Tibial artery (tissue), 4 donors: ENCODE measurements at regions not wholly inside any gene's neighbourhood (a gene's known extent, or its start where the extent isn't known, plus 50 kb on each side); places are given as distances from the start of the nearest gene placed in this dataset.

Experiments
- DNase-seq, 2 donors: peaks; one replicate each; pipeline ENCODE4 v3.0.0-alpha.2; 2019
- H3K27ac ChIP-seq, 2 donors: fragments of 200-600 bp; sonication (generic) in 1 of 2; 1 replicate in 1 of 2; 2 replicates in 1 of 2; pipeline ENCODE4 v1.5.1; 2018 to 2019; ENCODE audit warnings: mild to moderate bottlenecking in 1 of 2
- H3K27me3 ChIP-seq, 2 donors: fragments of 200-600 bp; sonication (generic) in 1 of 2; one replicate each; pipeline versions ENCODE4 v1.5.1 to v1.6.0; 2016 to 2019
- H3K36me3 ChIP-seq, 3 donors: fragments of 200-600 bp; sonication (generic) in 2 of 3; one replicate each; pipeline ENCODE4 v1.5.1; 2016 to 2019; ENCODE audit warnings: mild to moderate bottlenecking in 2 of 3
- H3K4me1 ChIP-seq, 4 donors: fragments of 200-600 bp; sonication (generic) in 2 of 4; 1 replicate in 3 of 4; 2 replicates in 1 of 4; pipeline ENCODE4 v1.5.1; 2016 to 2019
- H3K4me3 ChIP-seq, 2 donors: fragments of 200-600 bp; sonication (generic) in 1 of 2; 1 replicate in 1 of 2; 2 replicates in 1 of 2; pipeline ENCODE4 v1.5.1; 2018 to 2019; ENCODE audit warnings: mild to moderate bottlenecking in 2 of 2
- H3K9me3 ChIP-seq, 3 donors: fragments of 200-600 bp; sonication (generic) in 1 of 3; one replicate each; pipeline ENCODE4 v1.5.1; 2016 to 2019
- intact Hi-C: fragments of 100-400 bp; cut with DNase I; formaldehyde crosslinking; loops from one replicate; pipeline ENCODE4 v1.15.0; 2023; ENCODE audit warnings: low total_unique reads
- TF ChIP-seq, protein P1 (sequence below), 2 experiments: fragments of 200-600 bp in 1 of 2; fragments of 450-650 bp in 1 of 2; IDR thresholded peaks; one replicate each; pipeline ENCODE4 v1.5.1; 2017 to 2019; ENCODE audit warnings: antibody characterized with exemption in 2 of 2, mild to moderate bottlenecking in 1 of 2, moderate library complexity in 1 of 2

DNA sequence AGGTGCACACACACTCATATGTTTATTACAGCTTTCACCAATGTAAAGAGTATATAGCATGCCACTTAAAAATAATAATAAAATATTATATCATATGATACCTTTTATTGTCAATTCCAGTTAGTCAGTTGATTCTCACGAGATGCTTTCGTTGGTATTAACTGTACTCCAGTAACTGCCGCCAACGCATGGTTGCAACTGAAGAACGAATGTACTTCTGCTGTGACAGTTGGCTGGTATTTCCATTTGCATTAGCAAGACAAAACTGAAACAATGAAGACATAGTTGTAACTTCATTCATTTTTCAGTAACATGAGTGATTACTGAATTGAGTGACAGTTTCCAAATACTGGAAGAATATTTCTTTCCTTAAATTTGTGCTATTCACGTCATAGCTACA is 70.5 kb upstream of the PRKCQ start:
- peaks cover 0 to 5% of the 10 kb centered on the region in 2 donors for H3K27me3 ChIP-seq
- no peaks in the 10 kb centered on the region for H3K4me1 ChIP-seq
- no peaks in the 10 kb centered on the region for H3K9me3 ChIP-seq
- no peaks in the 10 kb centered on the region for H3K36me3 ChIP-seq
- no peak for DNase-seq
- H3K4me3 ChIP-seq: no peak overlapping the region
- H3K27ac ChIP-seq: no peak overlapping the region
- intact Hi-C loops: no loop called here
- TF ChIP-seq, protein P1, sequence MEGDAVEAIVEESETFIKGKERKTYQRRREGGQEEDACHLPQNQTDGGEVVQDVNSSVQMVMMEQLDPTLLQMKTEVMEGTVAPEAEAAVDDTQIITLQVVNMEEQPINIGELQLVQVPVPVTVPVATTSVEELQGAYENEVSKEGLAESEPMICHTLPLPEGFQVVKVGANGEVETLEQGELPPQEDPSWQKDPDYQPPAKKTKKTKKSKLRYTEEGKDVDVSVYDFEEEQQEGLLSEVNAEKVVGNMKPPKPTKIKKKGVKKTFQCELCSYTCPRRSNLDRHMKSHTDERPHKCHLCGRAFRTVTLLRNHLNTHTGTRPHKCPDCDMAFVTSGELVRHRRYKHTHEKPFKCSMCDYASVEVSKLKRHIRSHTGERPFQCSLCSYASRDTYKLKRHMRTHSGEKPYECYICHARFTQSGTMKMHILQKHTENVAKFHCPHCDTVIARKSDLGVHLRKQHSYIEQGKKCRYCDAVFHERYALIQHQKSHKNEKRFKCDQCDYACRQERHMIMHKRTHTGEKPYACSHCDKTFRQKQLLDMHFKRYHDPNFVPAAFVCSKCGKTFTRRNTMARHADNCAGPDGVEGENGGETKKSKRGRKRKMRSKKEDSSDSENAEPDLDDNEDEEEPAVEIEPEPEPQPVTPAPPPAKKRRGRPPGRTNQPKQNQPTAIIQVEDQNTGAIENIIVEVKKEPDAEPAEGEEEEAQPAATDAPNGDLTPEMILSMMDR (IDR thresholded peaks at IDR 0.05): no peak

DNA sequence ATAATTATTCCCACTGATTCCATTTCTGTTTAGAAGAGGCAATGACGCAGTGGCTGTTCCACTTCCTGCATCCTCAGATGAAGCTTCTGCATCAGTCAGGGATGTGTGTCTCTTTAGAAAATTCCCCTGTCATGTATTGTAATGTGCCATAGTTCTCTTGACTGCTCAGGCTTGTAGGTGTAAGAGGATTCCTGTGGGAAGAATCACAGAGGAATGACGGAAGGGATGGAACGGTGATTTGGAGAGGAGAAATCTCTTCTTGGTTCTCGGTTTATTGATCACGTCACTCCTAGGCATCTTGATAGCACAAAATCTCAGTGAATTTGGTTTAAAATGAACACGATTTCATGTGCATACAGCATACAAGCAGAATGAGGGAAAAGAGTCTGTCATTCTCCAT is 69.8 kb upstream of the PRKCQ start:
- TF ChIP-seq, protein P1 (IDR thresholded peaks at IDR 0.05): no peak
- intact Hi-C loops: no loop called here
- Histone ChIP-seq H3K36me3 (no peaks in the 10 kb centered on the region), H3K27me3 (peaks cover 0 to 5% of the 10 kb centered on the region in 2 donors), H3K4me3 (no peak overlapping the region), H3K27ac (no peak overlapping the region), H3K9me3 (no peaks in the 10 kb centered on the region), H3K4me1 (no peaks in the 10 kb centered on the region)
- DNase-seq: no peak

DNA sequence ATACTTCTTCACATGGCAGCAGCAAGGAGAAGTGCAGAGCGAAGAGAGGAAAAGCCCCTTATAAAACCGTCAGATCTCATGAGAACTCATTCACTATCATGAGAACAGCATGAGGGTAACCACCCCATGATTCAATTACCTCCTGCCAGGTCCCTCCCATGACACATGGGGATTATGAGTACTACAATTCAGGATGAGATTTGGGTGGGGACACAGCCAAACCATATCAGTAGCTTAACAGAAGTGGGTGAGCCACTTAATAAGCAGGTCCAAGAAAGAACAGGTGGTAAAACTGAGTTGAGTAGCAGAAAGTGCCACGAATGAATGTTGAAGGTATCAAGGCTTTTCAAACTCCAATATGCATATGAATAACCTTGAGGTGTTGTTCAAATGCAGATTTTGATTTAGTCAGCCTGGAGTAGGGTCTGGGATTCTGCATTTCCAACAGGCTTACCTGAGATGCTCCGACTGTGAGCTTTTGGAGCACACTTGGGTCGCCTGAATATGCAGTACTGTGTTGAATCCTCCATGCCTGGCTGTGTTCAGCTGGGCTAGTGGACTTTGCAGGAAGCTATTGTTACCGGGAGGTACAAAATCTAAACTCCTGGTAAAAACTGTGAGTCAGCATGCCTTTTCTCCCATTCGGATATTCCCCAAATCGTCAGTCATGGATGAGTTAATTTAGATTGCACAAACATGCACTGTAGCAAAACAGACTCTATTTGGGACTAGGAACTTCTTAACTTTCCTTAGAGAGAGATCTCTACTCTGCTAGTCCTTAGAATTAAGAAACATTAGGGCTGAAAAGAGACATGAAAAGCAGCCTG is 69.0 kb upstream of the PRKCQ start:
- TF ChIP-seq, protein P1 (IDR thresholded peaks at IDR 0.05): no peak
- no peak overlapping the region for H3K4me3 ChIP-seq
- H3K27ac ChIP-seq: no peak overlapping the region
- H3K9me3 ChIP-seq: no peaks in the 10 kb centered on the region
- no peak for DNase-seq
- no peaks in the 10 kb centered on the region for H3K4me1 ChIP-seq
- H3K27me3 ChIP-seq: peaks cover 0 to 5% of the 10 kb centered on the region in 2 donors
- intact Hi-C loops: no loop called here
- H3K36me3 ChIP-seq: no peaks in the 10 kb centered on the region

DNA sequence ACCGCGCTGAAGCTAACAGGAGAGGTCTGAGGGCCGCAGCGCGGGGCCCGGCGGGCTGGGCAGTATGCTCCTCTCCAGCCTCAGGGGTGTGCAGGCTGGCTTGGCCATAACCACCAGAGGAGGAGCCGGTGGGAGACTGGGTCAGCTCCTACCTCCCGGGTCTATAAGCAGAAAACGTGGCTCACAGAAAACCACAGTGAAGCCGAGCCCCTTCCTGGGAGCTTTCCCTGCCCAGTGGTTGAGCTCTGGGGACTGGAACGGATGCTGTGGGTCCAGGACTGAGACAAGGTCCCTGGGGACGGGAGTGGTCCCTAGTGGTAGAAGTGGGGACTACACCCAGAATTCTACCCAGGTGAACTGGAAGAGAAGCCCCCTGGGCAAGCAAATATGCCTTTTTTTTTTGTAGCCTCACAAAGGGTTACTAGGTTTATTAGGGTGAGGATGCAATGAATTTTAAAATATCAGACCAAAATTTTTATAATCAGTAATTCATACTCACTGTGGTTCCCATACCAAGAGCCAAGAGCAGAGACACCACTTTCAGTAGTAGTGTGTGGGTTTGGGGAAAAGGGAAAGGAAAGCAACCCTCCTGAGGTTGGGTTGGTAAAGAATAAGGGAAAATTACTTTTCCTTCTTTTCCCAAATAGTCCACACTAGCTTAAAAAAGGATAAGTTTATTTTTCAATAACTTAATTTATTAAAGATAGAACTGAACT is 67.9 kb upstream of the PRKCQ start:
- intact Hi-C loops: no loop called here

DNA sequence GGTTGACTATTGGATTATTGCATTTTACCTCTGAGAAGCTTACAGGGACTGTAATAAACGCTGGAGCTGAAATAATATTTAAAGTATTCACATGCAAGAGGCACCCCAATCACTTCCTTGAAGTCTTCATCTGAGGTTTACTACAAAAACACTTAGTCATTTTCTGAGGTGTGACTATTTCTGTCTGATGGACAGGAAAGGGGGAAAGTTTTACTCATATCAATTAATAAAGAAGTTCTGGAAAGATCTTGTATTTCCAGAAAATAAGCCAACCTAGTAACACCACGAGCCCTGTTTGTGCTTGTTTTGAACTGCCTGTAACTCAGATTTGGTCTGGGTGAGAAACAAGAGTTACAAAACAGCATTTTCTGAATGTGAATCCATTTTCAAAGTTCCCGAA is 63.9 kb upstream of the PRKCQ start:
- Histone ChIP-seq H3K27me3 (peaks cover 0 to 9% of the 10 kb centered on the region in 2 donors), H3K4me1 (no peaks in the 10 kb centered on the region), H3K9me3 (no peaks in the 10 kb centered on the region), H3K36me3 (no peaks in the 10 kb centered on the region), H3K4me3 (no peak overlapping the region), H3K27ac (no peak overlapping the region)
- TF ChIP-seq, protein P1 (IDR thresholded peaks at IDR 0.05): no peak
- intact Hi-C loops: no loop called here
- DNase-seq: no peak

More for the DNA sequence above, 67.9 kb upstream of the PRKCQ start:
- Histone ChIP-seq H3K27me3 (peaks cover 0 to 5% of the 10 kb centered on the region in 2 donors), H3K9me3 (no peaks in the 10 kb centered on the region), H3K4me1 (no peaks in the 10 kb centered on the region), H3K4me3 (no peak overlapping the region), H3K36me3 (no peaks in the 10 kb centered on the region), H3K27ac (no peak overlapping the region)
- TF ChIP-seq, protein P1 (IDR thresholded peaks at IDR 0.05): peak in 1 of 2 experiments; percentile 17
- no peak for DNase-seq
